Panc1 (cell line): ENCODE measurements at regions not wholly inside any gene's neighbourhood (a gene's known extent, or its start where the extent isn't known, plus 50 kb on each side); places are given as distances from the start of the nearest gene placed in this dataset.

Source experiments
- ATAC-seq: fragments of 200-7000 bp; cut with Tn5 transposase; 2 replicates; pipeline ENCODE4 v1.9.1; 2020; ENCODE audit warnings: mild to moderate bottlenecking, moderate library complexity
- BruUV-seq: library from RNA; stranded (reverse); fragments of 400-500 nt; replicated peaks from 2 replicates; lab custom pipeline; 2021; lab: Mats Ljungman, UMichigan
- CTCF ChIA-PET: fragments of 300-600 bp; sonication (Branson Sonifier 250); formaldehyde crosslinking; loops from one replicate; lab custom pipeline; 2022; ENCODE audit warnings: antibody characterized with exemption; lab: Charles Lee
- POLR2A ChIA-PET: fragments of 300-600 bp; sonication (Branson Sonifier 250); formaldehyde crosslinking; loops from one replicate; lab custom pipeline; 2022; ENCODE audit warnings: antibody characterized with exemption; lab: Charles Lee
- DNase-seq: peaks from one replicate; pipeline ENCODE4 v3.0.0-alpha.2; 2010; ENCODE audit warnings: low read depth, low spot score
- H3K27ac ChIP-seq: 2 replicates; pipeline ENCODE4 v1.5.1; 2011; ENCODE audit warnings: mild to moderate bottlenecking, low read length, inconsistent platforms
- H3K27me3 ChIP-seq: fragments of 200-500 bp; sonication (Bioruptor generic); 2 replicates; pipeline ENCODE4 v1.6.0; 2014; ENCODE audit warnings: low read length, inconsistent platforms; ENCODE audit not compliant: control insufficient read depth, insufficient read depth
- H3K36me3 ChIP-seq: fragments of 200-500 bp; sonication (Bioruptor generic); 2 replicates; pipeline ENCODE4 v1.5.1; 2014; ENCODE audit warnings: inconsistent platforms, mild to moderate bottlenecking, low read length, moderate library complexity; ENCODE audit not compliant: control insufficient read depth, insufficient read depth
- H3K4me1 ChIP-seq: 2 replicates; pipeline ENCODE4 v1.5.1; 2011; ENCODE audit warnings: inconsistent platforms, mild to moderate bottlenecking, low read length, moderate library complexity; ENCODE audit not compliant: control insufficient read depth, insufficient read depth
- H3K4me3 ChIP-seq, 2 experiments: 2 replicates each; pipeline ENCODE4 v1.5.1; 2011 to 2012; ENCODE audit warnings: low read depth in 2 of 2, low read length in 2 of 2, mild to moderate bottlenecking in 2 of 2, inconsistent platforms in 1 of 2, moderate library complexity in 1 of 2
- H3K9me3 ChIP-seq: fragments of 200-500 bp; sonication (Bioruptor generic); 2 replicates; pipeline ENCODE4 v1.5.1; 2014; ENCODE audit warnings: low read depth, mild to moderate bottlenecking, inconsistent platforms, low read length, moderate library complexity; ENCODE audit not compliant: control insufficient read depth, insufficient read depth
- POLR2AphosphoS5 ChIP-seq: IDR thresholded peaks from 2 replicates; pipeline ENCODE4 v1.6.1; 2012; ENCODE audit warnings: mild to moderate bottlenecking, low read depth, low read length, moderate library complexity
- REST ChIP-seq, 2 experiments: IDR thresholded peaks; 2 replicates each; pipeline ENCODE4 v1.6.1; 2011 to 2012; ENCODE audit warnings: low read depth in 2 of 2, control low read depth in 1 of 2, low read length in 1 of 2, mild to moderate bottlenecking in 1 of 2, moderate library complexity in 1 of 2; ENCODE audit not compliant: insufficient read depth in 1 of 2
- SIN3A ChIP-seq: IDR thresholded peaks from 2 replicates; pipeline ENCODE4 v1.6.1; 2012; ENCODE audit warnings: low read depth, mild to moderate bottlenecking, low read length, moderate library complexity, borderline replicate concordance; ENCODE audit not compliant: insufficient read depth
- TCF7L2 ChIP-seq: IDR thresholded peaks from 2 replicates; pipeline ENCODE4 v1.6.1; 2011; ENCODE audit warnings: mild to moderate bottlenecking, low read depth, low read length, inconsistent platforms
- in situ Hi-C: cut with HindIII; loops from 2 replicates; pipeline ENCODE4 v1.10.0; 2016; ENCODE audit warnings: low sequenced_read_pairs, low pct_unique_long_range_greater_than_20kb
- intact Hi-C: fragments of 100-400 bp; cut with micrococcal nuclease; formaldehyde crosslinking; loops from one replicate; pipeline ENCODE4 v1.10.0; 2022; ENCODE audit not compliant: unreplicated experiment
- TF ChIP-seq, protein P1 (sequence below): fragments of 450-650 bp; IDR thresholded peaks from 2 replicates; pipeline ENCODE4 v1.5.1; 2017; ENCODE audit warnings: mild to moderate bottlenecking

GRCh38 chrX:8879750-8880149, 78.6 kb upstream of the FAM9A start:
- TF ChIP-seq, protein P1, sequence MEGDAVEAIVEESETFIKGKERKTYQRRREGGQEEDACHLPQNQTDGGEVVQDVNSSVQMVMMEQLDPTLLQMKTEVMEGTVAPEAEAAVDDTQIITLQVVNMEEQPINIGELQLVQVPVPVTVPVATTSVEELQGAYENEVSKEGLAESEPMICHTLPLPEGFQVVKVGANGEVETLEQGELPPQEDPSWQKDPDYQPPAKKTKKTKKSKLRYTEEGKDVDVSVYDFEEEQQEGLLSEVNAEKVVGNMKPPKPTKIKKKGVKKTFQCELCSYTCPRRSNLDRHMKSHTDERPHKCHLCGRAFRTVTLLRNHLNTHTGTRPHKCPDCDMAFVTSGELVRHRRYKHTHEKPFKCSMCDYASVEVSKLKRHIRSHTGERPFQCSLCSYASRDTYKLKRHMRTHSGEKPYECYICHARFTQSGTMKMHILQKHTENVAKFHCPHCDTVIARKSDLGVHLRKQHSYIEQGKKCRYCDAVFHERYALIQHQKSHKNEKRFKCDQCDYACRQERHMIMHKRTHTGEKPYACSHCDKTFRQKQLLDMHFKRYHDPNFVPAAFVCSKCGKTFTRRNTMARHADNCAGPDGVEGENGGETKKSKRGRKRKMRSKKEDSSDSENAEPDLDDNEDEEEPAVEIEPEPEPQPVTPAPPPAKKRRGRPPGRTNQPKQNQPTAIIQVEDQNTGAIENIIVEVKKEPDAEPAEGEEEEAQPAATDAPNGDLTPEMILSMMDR: peak; percentile 61
- no peak for TF ChIP-seq TCF7L2
- no peak for ATAC-seq
- H3K4me3 ChIP-seq: no peak overlapping the region
- no peaks in the 10 kb centered on the region for H3K4me1 ChIP-seq
- no TSS peak for BruUV-seq
- no peaks in the 10 kb centered on the region for H3K27me3 ChIP-seq
- H3K27ac ChIP-seq: no peak overlapping the region
- H3K9me3 ChIP-seq: no peaks in the 10 kb centered on the region
- DNase-seq: no peak
- ChIA-PET POLR2A (no interaction called here), CTCF (interaction anchor here (0.6 kb wide), 1 partner anchor 20 kb away, joined by 3 read pairs; no protein-coding TSS in a partner anchor)
- in situ Hi-C loops (no loop called here), intact Hi-C loops (no loop called here)
- no peaks in the 10 kb centered on the region for H3K36me3 ChIP-seq

GRCh38 chrX:8873956-8874355, 72.8 kb upstream of the FAM9A start:
- TF ChIP-seq TCF7L2: no peak
- no peak for TF ChIP-seq POLR2AphosphoS5
- TF ChIP-seq, protein P1: no peak
- TF ChIP-seq SIN3A: no peak
- TF ChIP-seq REST (IDR thresholded peaks at IDR 0.05; ENCODE audit: insufficient read depth in 1 of 2, low read depth in 2 of 2, low read length in 1 of 2): no peak
- DNase-seq (no peak), ATAC-seq (no peak)
- CTCF ChIA-PET: no interaction called here
- H3K4me3 ChIP-seq: no peak overlapping the region
- H3K27ac ChIP-seq: no peak overlapping the region
- POLR2A ChIA-PET: no interaction called here
- in situ Hi-C loops: no loop called here
- H3K9me3 ChIP-seq: no peaks in the 10 kb centered on the region
- intact Hi-C loops: no loop called here
- H3K27me3 ChIP-seq: no peaks in the 10 kb centered on the region
- no TSS peak for BruUV-seq
- H3K36me3 ChIP-seq: no peaks in the 10 kb centered on the region
- H3K4me1 ChIP-seq: no peaks in the 10 kb centered on the region

- no TSS peak for BruUV-seq
- Histone ChIP-seq H3K9me3 (no peaks in the 10 kb centered on the region), H3K4me3 (no peak overlapping the region), H3K4me1 (no peaks in the 10 kb centered on the region), H3K27ac (no peak overlapping the region), H3K36me3 (no peaks in the 10 kb centered on the region), H3K27me3 (no peaks in the 10 kb centered on the region)
- intact Hi-C loops (no loop called here), in situ Hi-C loops (no loop called here)
- CTCF ChIA-PET: no interaction called here
- ATAC-seq (no peak), DNase-seq (no peak)
- POLR2A ChIA-PET: no interaction called here
- TF ChIP-seq, protein P1: no peak
- no peak for TF ChIP-seq POLR2AphosphoS5
- TF ChIP-seq REST (IDR thresholded peaks at IDR 0.05; ENCODE audit: insufficient read depth in 1 of 2, low read depth in 2 of 2, low read length in 1 of 2): no peak
- TF ChIP-seq TCF7L2: no peak
- TF ChIP-seq SIN3A: no peak
Observed at GRCh38 chrX:8873102-8873501, 71.9 kb upstream of the FAM9A start.
